Activated gamma-delta T cell (primary cell): ENCODE measurements at regions not wholly inside any gene's neighbourhood (a gene's known extent, or its start where the extent isn't known, plus 50 kb on each side); places are given as distances from the start of the nearest gene placed in this dataset.
"Not testable (repeated sequence)": the region's sequence is repeated elsewhere in the genome, so short reads cannot be mapped to it uniquely, and the experiment has no call there.

Source experiments
- DNase-seq: peaks from one replicate; lab custom pipeline; 2025; lab: John Stamatoyannopoulos, UW

DNA sequence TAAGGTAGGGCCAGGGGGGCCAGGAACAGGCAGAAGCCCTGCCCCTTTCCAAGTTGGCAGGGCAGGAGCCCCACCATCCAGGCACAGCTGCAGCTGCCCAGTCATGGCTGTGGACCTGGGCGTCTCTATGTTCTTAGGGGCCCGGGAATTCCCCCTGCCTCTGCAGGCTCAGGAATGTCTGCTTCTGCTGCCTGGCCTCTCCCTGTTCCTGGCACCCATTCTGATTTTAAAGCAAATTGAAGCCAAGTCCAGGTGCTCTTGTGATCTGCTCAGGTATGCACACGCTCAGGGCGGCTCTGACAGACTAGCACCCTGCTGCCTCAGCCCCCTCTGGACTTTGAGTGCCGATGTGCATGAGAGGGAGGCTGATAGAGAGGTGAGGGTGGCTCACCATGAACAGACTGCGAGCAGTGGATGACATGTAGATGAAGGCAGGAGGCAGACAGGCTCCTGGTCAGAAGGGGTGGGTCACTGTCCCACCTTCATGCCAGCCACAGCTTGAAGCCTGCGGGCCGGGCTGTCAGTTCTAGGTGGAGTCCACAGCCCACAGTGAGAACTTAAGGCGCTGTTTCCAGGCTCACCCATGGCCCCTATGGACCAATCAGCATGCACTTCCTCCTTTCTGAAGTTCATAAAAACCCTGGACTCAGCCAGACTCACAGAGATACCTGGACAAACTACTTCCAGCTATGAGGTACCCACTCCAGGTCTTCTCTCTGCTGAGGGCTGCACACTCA lies 747.8 kb upstream of the GBE1 start:
- no peak for DNase-seq

DNA sequence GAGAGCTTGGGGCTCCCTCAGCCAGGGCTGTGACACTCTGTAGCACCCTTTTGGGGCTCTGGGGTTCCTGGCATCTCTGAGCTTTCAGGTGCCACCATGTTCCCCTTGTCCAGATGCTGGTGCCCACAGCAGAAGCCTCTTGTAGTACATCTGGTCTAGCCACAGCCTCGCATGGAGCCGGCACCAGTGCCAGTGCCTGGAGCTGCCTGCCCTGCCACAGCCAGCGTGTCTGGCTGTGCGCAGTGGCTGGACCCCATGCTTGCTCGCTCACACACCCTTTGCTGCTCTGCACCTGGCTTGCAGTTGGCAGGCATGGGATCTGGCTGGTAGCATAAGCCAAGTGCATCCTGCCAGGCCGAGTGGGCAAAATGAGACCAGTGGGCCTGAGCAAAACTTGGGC lies 744.8 kb upstream of the GBE1 start:
- DNase-seq = no peak

DNA sequence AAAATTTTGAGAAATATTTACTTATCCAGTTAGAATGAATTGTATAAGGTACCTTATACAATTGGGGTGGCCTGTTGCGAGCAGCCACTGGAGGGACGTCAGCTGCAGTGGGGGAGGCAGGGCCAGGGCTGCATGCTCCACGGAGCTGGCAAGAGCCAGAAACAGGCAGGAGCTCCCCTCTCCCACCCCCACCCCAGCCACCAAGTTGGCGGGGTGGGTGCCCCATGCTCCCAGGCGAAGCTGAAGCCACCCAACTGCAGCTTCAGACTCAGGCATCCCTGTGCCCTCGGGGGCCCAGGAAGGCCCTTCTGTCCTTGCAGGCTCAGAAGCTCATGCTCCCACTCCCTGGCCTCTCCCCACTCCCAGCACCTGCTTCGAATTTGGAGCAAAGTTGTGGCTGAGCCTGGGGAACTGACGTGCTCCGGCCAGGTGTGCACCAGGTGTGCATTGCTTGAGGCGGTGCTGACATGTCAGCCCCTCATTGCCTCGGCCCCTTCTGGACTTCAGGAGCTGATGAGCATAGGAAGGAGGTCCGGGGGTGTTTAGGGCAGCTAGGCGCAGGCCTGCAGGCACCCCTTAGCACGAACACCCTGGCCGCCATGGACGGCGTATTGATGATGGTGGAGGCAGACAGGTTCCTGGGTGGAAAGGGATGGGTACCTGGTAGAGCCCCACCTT lies 743.8 kb upstream of the GBE1 start:
- no peak for DNase-seq

DNA sequence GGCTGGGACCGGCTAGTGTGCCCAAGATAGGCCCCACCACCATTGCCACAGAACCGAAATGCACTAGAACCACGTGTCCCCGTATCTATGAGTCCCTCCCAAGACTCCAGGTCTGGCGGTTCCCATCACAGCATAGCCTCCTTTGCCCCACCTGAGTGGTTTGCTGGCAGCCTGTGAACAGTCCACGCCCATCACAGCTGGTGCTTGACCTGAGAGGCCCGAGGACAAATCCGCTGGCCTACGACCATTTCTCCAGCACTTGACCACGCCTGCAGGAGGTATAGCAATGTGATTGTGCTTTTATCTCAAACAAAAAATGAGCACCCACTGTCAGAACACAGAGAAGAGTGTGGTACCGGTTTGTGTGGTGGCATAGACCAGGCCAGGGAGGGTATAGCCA lies 736.7 kb upstream of the GBE1 start:
- DNase-seq = no peak

DNA sequence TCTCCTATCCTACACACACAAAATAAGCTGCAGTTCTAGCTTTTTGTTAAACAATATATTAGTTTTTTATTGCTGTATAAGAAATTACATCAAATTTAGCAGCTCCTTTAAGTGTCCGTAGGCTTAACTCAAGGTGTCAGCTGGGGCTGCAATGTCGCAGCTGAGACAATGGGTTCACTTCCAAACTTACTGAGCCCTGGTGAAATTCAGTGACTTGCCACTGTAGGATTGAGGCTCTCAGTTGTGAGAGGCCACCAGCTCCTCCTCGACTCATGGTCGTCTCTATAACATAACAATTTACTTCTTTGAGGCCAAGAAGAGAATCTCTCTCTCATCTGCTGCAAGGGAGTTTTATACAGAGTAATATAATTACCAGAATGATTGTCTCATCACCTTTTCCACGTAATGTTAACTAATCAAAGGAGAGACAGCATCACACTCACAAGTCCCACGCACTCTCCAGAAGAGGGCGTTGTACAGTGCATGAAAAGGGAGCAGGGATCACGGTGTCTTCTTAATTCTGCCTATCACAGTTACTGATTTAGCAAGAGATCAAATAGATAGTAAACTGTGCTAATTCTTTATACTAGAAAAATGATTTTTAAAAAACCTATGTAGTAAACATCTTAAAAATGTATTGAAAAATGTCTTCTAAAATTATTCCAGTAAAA lies 735.6 kb upstream of the GBE1 start:
- DNase-seq = no peak

DNA sequence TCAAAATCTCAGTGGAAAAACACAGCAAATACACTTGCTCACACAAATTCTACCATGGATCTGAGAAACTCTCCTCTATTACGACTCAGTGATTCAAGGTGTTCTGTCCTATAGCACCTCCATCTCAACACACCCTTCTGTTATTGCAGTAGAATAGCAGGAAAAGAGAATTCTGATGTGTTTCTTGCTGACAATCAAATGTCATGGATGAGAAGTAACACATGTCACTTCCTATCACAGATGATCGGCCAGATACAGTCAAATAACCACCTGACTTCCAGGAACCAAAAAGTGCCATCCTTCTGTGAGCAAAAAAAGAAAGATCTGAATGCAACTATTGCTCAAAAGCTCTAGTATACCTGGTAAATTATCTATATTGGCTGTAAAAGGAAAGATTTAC lies 734.2 kb upstream of the GBE1 start:
- no peak for DNase-seq

DNA sequence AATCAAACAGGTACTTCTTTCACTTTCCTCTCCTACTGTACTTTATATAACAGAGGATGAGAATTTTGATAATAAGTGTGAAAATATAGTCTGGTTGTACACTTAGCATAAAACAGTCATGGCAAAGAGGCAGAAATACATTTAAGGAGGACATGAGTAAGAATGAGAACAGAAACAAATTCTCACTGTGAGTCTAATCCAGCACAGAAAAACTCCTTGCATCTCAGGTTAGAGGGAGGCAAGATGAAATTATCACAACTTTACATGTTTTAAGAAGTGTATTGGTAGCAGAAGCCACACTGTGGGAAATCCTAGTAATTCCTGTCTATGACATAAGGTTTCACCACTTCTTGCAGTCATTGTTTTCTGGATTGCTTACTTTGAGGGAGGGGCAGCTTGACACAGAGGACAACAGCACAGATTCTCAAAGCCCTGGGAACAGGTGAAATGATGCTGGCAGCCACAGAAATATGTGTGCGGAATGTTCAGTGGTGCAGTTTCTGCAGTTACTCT lies 733.6 kb upstream of the GBE1 start:
- no peak for DNase-seq

DNA sequence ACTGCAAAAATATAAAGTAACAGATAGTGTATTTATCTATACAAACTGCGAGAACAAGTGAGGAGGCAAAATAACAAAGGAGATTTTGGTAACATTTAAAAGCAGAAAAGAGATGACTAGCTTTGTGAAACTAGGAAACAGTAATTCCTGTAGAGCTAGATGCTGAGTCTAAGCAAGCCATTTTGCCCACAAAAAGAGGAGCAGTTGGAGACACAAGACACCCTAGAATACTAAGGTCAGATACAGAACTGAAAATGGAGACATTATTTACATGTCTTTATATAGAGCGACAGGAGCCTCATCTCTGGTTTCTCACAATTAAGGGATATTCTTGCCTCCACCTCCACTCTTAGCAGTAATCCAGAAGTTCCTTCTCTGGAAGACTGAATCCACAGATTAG lies 732.4 kb upstream of the GBE1 start:
- no peak for DNase-seq

DNA sequence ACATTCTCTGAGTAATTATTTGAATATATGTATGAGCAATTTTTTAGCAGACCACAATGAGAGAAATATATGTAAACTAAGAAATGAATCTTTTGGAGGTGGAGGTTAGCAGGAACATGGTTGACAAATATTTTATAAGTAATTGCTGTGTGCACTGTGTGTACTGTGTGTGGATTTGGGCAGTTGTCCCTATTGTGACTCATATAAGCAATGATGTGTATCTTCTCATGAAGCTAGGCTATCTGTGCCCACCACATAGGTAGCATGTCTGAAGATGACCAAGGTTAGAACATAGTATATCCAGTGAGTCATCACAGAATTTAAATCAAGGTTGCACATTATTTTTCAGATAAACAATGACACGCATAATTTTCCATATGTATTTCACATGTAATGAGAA lies 713.9 kb upstream of the GBE1 start:
- no peak for DNase-seq

DNA sequence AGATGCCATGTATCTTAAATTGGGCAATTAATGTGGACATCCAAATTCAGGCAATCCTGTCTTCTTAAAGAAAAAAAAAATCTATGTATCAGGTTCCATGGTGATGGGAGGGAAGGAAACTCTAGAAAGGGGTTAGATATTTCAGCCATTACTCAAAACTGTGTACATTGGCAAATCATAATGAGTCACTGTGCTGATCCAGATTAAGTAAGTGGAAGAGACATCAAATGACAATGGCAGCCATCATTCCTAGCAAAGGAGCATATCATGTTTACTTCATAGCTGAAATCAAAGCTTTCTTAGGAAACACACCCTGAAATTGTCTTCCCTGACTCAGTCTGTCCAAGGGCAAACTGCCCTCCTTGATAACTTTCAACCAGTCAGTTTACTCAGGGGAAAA lies 713.3 kb upstream of the GBE1 start:
- DNase-seq = no peak

DNA sequence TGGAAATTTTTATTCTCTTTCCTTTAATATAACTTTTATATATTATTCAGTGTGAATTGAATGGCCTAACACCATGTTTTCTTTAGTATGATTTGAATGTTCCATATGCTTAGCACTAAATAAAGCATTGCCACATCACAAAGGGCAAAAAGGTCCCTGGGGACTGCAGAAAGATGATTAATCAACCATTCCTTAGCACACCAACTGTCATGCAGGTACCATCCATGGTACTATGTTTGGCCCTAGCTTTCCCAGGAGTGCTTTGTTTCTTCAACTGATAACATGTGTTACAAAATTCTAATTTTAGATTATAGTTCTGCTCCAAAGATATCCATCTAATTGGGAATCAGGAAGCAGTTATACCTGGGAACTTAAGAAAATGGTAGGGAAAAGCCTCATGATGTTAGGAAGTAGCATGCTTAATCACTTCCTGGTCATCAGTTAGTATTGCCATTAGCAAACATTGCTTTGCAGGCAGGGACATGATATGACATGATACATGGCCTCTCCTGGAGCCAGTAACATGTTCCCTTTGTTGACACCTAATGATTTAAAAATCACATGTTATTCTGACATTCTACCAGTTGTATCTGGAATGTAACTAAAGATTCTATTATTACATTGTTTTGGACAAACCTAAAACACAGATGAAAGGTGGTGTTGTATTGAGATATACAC lies 712.6 kb upstream of the GBE1 start:
- DNase-seq = no peak

DNA sequence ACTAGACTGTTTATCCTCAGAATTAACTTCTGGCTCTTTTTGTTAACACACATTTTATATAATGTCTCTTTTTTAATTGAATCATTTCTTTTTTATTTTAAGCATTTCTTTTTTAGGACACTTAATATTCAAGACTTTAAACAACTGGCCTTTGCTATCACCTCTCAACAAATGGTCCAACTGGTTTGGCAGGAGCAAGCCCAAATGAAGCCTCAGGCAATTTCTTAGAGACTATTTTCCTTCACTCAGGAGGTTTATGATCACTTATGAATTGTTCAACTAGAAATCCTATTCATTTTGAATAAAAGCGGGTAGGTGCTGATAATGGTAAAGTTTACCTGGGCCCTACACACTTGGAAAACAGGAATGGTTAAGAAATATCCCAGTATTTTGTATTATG lies 705.6 kb upstream of the GBE1 start:
- no peak for DNase-seq

DNA sequence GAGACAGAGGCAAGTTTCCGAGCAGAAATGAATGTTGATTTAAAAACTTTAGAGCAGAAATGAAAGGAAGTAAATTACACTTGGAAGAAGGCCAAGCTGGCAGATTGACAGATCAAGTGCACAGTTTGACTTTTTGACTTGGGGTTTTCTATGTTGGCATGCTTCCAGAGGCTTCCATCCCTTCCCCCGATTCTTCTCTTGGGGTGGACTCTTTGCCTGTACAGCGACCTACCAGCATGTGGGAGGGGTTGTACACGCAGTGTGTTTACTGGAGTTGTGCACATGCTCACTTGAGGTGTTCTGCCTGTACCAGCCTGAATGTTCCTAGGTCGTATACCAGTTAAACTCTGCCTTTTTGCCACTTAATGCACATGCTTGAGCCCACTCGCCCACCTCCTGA lies 701.5 kb upstream of the GBE1 start:
- DNase-seq = no peak

DNA sequence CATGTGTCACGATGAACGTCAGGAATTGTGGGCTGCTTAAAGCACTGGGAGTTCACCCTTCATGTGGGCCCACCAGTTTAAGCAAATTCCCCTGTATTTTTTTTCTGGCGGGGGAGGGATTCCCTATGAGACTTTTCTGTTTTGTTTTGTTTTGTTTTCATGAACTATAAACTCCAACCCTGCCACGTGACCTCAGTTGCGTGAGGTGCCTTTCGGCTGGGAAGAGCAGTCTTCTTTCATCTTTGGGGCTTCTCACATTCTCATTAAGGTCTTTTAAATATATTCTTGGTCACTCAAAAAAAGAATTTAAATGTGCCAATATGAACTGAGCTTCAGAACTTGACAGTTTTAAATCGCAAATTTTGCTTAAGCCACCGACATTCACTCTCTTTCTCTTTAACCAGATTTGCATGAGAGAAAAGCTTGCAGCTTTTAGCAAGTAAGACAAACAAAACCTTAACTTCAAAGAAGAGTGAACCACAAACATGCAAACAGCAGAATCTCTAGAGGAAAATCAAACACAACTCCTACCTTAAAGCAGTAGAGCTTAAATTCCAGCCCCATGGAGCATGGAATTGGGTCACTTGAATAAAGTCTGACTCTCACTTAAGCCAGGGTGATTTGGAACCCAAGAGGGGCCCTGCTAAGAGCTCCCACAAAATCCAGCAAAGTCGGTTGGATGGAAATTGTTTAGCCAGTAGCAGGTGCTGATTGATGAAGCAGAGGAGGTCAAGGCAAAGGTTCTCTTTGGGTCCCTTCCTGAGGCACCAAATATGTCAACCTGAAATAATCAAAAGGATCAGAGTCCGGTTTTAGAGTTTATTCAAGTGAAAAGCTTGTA lies 699.8 kb upstream of the GBE1 start:
- no peak for DNase-seq

DNA sequence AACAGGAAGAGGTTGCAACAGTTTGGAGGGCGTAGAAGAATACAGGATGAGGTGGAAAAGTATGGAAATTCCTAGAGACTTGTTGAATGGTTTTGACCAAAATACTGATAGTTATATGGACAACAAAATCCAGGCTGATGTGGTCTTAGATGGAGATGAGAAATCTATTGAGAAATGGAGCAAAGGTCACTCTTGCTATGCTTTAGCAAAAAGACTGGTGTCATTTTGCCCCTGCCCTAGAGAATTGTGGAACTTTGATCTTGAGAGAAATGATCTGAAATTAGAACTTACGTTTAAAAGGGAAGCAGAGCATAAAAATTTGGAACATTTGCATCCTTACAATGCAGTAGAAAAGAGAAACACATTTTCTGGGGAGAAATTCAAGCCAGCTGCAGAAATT lies 686.9 kb upstream of the GBE1 start:
- DNase-seq = no peak

DNA sequence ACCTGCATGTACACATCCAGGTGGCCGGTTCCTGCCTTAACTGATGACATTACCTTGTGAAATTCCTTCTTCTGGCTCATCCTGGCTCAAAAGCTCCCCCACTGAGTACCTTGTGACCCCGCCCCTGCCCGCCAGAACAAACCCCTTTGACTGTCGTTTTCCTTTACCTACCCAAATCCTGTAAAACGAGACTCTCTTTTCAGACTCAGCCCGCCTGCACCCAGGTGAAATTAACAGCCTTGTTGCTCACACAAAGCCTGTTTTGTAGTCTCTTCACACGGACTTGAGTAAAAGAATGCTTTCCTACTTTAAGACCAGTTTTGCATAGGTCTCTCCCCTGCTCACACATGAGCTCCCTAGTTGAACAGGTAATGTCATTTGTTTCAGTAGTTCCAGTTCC lies 667.4 kb upstream of the GBE1 start:
- not testable (repeated sequence) for DNase-seq

DNA sequence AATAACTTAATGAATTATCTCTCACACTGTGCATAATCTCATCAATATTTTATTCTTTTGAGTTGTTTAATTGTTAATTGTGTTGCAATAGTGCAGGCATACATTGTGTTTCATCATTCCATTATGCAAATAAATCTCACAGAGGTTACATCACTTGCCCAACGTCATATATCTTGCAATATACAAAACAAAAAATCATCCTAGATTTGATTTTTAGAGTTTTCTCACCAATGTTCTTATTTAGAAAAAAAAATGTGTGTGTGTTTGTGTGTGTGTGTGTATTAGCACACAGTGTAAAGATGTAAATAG lies 662.5 kb upstream of the GBE1 start:
- no peak for DNase-seq

DNA sequence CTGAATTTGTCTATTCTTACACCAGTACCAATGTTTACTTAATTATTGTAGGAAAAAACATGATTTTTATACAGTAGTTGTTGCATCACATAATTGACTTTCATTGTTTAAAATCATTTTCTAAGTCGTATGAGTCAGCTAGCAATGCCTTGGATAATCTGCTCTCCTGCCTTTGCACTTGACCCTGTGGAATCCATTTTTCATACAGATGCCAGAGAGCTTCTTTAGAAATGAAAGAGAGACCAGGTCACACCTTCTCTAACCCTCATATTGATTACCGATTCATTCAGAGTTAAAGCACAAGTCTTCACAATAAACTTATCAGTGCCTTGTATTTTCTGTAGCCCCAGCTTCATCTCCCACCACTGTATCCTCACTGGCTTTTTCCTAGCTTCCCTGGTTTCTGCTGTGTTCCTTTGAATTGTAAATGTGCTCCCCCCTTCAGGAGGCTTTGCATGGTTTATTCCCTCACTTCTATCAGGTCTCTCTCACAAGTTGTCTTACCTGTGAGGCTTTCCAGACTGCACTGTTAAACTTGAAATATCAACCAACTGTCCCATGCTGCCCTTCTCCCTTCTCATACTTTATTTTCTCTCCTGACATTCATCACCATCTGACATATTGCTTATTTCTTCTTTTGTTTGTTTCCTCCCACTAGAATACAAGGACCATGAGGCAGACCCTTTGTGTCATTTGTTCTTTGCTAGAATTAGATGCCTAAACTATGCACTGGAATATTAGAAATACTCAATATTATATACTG lies 662.0 kb upstream of the GBE1 start:
- no peak for DNase-seq

DNA sequence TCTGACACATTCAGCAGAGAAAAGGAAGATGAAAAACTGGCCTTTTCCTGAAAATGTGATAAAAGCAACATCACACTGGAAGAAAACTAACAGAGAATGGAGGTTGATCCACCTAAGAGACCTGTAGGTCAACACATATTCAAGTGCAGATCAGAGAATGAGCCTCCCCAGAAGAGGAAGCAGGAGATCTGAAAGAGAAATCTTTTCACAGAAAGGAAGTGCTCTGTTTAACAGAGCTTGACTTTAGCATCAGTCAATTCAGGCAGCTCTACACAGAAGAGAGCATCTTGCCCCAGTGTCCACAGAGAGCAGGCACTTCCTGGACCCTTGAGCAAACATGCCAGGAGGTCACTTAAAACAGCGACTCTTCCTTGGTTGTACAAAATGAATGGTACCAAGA lies 655.4 kb upstream of the GBE1 start:
- no peak for DNase-seq

DNA sequence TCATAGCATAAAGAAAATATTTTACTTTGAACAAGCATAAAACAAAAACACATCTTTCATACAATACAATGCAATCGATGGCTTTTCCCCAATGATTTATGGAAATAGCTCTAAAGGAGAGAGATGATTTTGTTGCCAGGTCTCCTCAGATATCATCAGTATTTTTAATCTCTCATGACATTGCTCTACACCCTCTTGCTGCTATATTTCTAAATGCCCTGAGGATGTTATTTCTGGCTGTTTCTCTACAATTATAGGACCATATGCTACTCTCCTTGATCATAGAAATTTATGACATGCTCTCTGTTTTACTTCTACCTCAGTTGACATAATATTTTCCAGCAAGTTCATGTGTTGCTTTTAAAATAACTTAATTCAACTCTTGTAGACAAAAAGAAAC lies 654.9 kb upstream of the GBE1 start:
- DNase-seq = no peak

DNA sequence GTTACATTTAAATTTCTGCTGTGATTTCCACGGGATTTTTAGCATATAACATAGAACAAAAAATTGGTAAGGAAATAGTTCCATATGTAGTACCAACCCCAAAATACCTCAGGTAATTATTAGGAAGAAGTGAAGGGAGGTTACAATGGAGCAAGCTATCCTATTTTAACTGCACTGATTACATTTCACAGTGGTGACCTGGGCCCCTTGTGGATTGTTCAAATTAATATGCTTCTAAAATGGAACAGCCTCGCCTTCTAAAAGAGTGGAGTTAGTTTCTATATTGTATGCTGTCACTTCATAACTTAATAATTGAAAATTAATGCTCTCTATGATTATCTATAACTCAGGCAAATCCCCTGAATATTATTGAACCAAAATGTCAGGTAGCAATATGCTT lies 651.7 kb upstream of the GBE1 start:
- DNase-seq = no peak
